Osteocyte (in vitro differentiated cells): ENCODE measurements at regions not wholly inside any gene's neighbourhood (a gene's known extent, or its start where the extent isn't known, plus 50 kb on each side); places are given as distances from the start of the nearest gene placed in this dataset.

ENCODE experiments used
- DNase-seq: peaks from one replicate; pipeline ENCODE4 v3.0.0; 2021; ENCODE audit warnings: mixed read lengths; ENCODE audit not compliant: unreplicated experiment; ENCODE audit errors: extremely low spot score
- H3K27ac Mint-ChIP-seq: one replicate; pipeline ENCODE4 v1.8.0; 2021; ENCODE audit warnings: mild to moderate bottlenecking, mixed read lengths; ENCODE audit not compliant: unreplicated experiment
- H3K27me3 Mint-ChIP-seq: one replicate; pipeline ENCODE4 v1.8.0; 2021; ENCODE audit warnings: mixed read lengths; ENCODE audit not compliant: unreplicated experiment
- H3K36me3 Mint-ChIP-seq: one replicate; pipeline ENCODE4 v1.8.0; 2021; ENCODE audit warnings: mixed read lengths; ENCODE audit not compliant: unreplicated experiment
- H3K4me1 Mint-ChIP-seq: one replicate; pipeline ENCODE4 v1.8.0; 2021; ENCODE audit warnings: mixed read lengths; ENCODE audit not compliant: unreplicated experiment
- H3K4me3 Mint-ChIP-seq: one replicate; pipeline ENCODE4 v1.8.0; 2021; ENCODE audit warnings: mild to moderate bottlenecking, moderate library complexity, mixed read lengths; ENCODE audit not compliant: unreplicated experiment
- H3K9me3 Mint-ChIP-seq: one replicate; pipeline ENCODE4 v1.8.0; 2021; ENCODE audit warnings: mixed read lengths; ENCODE audit not compliant: unreplicated experiment
- TF ChIP-seq, protein P1 (sequence below): fragments of 200-600 bp; sonication (generic); IDR thresholded peaks from 2 replicates; pipeline ENCODE4 v1.5.0; 2021; ENCODE audit warnings: antibody characterized with exemption, mild to moderate bottlenecking, moderate library complexity

DNA sequence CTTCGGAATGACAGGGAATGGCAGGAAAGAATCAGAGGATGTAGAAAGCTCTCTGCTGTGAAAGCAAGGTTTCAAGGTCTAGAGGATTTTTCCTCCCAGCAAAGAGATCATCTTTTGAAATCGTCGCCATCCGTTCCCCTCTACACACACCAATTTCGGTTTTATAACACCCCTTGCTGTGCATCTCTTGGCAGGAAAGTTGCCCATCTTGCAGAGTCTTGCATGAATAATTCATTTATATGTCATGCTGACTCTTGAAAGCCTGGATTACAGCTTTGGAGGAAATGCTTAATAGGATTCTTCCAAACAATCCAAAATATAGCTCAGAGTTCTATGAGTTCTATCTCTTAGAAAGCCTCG is 262.7 kb downstream of the CHL1 start:
- no peak overlapping the region for H3K4me3 Mint-ChIP-seq
- H3K27ac Mint-ChIP-seq: no peak overlapping the region
- DNase-seq: no peak
- H3K4me1 Mint-ChIP-seq: no peaks in the 10 kb centered on the region
- no peaks in the 10 kb centered on the region for H3K27me3 Mint-ChIP-seq
- TF ChIP-seq, protein P1, sequence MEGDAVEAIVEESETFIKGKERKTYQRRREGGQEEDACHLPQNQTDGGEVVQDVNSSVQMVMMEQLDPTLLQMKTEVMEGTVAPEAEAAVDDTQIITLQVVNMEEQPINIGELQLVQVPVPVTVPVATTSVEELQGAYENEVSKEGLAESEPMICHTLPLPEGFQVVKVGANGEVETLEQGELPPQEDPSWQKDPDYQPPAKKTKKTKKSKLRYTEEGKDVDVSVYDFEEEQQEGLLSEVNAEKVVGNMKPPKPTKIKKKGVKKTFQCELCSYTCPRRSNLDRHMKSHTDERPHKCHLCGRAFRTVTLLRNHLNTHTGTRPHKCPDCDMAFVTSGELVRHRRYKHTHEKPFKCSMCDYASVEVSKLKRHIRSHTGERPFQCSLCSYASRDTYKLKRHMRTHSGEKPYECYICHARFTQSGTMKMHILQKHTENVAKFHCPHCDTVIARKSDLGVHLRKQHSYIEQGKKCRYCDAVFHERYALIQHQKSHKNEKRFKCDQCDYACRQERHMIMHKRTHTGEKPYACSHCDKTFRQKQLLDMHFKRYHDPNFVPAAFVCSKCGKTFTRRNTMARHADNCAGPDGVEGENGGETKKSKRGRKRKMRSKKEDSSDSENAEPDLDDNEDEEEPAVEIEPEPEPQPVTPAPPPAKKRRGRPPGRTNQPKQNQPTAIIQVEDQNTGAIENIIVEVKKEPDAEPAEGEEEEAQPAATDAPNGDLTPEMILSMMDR: no peak
- no peaks in the 10 kb centered on the region for H3K36me3 Mint-ChIP-seq
- H3K9me3 Mint-ChIP-seq: peaks cover 3% of the 10 kb centered on the region

DNA sequence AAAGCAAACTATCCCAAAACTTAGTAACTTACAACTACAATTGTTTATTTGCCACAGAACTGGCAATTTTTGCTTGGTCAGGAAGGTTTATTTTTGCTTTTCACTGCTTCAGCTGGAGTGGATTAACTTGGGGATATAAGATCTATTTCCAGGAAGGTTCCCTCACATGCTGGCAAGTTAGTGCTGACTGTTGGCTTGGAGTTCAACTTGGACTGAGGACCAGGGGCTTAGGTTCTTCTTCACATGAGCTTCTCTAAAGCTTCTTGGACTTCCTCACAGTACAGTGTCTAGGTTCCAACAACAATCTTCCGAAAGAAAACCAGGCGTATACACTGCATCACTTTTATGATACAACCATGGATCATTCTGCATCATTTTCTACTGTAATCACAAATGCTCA is 264.4 kb downstream of the CHL1 start:
- Mint-ChIP-seq H3K4me1 (no peaks in the 10 kb centered on the region), H3K36me3 (no peaks in the 10 kb centered on the region), H3K9me3 (no peaks in the 10 kb centered on the region), H3K27me3 (no peaks in the 10 kb centered on the region), H3K4me3 (no peak overlapping the region), H3K27ac (no peak overlapping the region)
- no peak for DNase-seq
- TF ChIP-seq, protein P1: no peak

DNA sequence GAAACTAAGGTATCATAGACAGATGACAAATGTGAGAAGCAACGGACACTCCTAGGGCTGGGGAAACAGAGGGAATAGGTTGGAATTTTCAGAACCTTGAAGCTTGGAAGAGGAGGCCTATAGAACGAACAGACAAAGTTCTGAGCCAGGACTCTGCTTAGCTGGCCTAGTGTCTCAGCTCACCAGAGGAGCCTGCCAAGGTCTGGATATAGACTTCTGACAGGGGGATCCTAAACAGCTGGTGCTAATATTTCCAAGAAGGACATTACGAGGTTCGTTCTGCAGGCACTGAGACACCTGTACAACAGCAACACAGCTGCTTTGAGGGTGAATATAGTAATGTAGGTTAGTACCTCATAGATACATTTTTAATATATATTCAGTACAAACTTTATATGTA is 266.3 kb downstream of the CHL1 start:
- Mint-ChIP-seq H3K4me3 (no peak overlapping the region), H3K4me1 (no peaks in the 10 kb centered on the region), H3K36me3 (no peaks in the 10 kb centered on the region), H3K27me3 (no peaks in the 10 kb centered on the region), H3K9me3 (no peaks in the 10 kb centered on the region), H3K27ac (no peak overlapping the region)
- no peak for DNase-seq
- TF ChIP-seq, protein P1: no peak

DNA sequence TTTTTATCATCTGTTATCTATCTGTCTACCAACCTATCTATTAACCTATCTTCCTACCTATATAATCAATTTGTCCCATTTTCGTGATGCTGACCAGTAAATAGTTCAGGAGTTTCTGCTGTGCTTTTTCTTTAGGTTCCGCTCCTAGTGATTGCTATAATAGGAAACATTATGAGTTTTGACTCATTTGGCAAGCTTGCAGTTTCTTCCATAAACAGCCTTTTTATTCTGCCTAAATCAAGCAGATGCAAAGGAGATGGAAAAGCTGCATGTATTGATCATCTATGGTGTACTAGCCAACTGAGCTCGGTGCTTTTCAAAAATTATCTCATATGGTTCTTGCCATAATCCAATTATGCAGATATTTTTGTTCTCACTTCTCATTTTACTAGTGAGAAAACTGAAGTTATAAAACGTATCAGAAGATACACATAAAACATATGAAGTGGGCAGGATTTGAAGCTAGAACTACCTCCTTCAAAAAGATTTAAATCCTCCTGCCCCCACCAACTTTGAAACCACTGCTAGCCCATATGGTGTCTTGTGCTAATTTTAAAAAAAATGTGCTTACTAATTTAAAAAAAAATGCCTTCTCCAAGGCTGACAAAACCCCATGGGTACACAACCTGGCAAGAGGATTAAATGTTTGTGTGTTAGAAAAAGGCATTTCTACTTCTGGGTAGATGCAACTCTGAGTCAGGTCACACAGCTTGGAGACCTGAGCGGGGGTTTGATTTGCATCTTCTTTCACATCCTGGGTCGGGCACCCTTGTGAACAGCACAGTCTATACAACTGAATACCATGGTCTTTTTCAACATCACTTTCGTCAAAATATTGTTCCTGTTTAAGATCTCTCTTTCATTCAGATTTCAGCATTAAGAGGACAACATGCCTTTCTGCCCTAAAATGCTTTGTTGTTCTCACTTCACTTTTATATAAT is 267.0 kb downstream of the CHL1 start:
- Mint-ChIP-seq H3K9me3 (no peaks in the 10 kb centered on the region), H3K4me1 (no peaks in the 10 kb centered on the region), H3K36me3 (no peaks in the 10 kb centered on the region), H3K27ac (no peak overlapping the region), H3K4me3 (no peak overlapping the region), H3K27me3 (no peaks in the 10 kb centered on the region)
- DNase-seq: no peak
- TF ChIP-seq, protein P1: no peak

DNA sequence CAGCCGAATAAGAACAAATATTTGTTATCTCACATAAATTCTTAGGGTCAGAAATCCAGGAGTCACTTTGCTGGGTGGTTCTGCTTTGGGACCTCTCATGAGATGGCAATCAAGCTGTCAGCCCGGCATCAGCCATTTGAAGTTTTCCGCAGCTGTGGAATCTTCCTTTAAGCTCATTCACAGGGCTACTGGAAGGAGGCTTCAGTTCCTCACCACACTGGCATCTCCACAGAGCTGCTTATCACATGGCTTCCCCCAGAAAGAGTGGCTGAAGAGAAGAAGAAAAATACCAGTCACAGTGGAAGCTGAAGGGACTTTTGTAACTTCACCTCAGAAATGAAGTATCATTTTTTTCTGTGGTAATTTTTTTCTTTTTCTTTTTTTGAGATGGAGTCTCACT is 267.7 kb downstream of the CHL1 start:
- TF ChIP-seq, protein P1: no peak
- Mint-ChIP-seq H3K27me3 (no peaks in the 10 kb centered on the region), H3K36me3 (no peaks in the 10 kb centered on the region), H3K9me3 (peaks cover 4% of the 10 kb centered on the region), H3K27ac (no peak overlapping the region), H3K4me3 (no peak overlapping the region), H3K4me1 (no peaks in the 10 kb centered on the region)
- DNase-seq: no peak
